ENCODE measurements at regions not wholly inside any gene's neighbourhood (a gene's known extent, or its start where the extent isn't known, plus 50 kb on each side); places are given as distances from the start of the nearest gene placed in this dataset.

DNA sequence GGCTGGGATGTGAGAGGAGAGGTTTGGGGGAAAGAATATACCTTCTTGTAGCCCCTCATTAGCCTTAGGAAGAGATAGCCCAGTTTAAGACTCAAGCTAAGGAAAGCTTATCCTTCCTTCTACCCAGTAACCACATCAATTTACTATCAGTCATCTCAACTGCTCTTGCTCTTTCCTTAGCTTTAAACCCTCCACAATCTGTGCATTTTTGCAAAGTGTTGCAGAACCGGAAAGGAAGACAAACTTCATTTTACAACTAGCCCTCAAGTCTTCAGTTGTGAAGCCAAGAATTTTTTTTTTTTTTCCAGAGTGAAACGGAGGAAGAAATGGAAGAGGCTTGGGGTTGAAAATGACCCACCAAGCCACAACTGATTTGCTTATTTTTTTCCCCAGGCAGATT is 137.0 kb upstream of the LMO4 start:
- intact Hi-C loops (cut with micrococcal nuclease) = no loop called here
- ATAC-seq (ENCODE audit: low read depth) (no peak), DNase-seq (no peak)
- Histone ChIP-seq H3K9me1 (ENCODE audit: insufficient read depth, low read length) (no peaks in the 10 kb centered on the region), H3K79me1 (ENCODE audit: low read depth in 1 of 2, low read length in 2 of 2) (no peaks in the 10 kb centered on the region), H3K23ac (ENCODE audit: low read depth, low read length) (no peak overlapping the region), H2BK120ac (ENCODE audit: low read depth, low read length) (no peak overlapping the region), H3K4me3 (ENCODE audit: insufficient read depth, low read depth, low read length) (no peak overlapping the region), H2AK5ac (ENCODE audit: low read depth, low read length) (no peak overlapping the region), H3K27me3 (ENCODE audit: control insufficient read depth, insufficient read depth, low read length) (peaks cover 5% of the 10 kb centered on the region), H3K4ac (ENCODE audit: low read depth, low read length) (no peak overlapping the region), H3K9me3 (ENCODE audit: control insufficient read depth, insufficient read depth, low read length) (peaks cover 2% of the 10 kb centered on the region; the same call in 1 of the 2 replicates), H3K56ac (ENCODE audit: extremely low read depth, insufficient read depth, low read length) (no peak overlapping the region), H3K18ac (ENCODE audit: low read depth, low read length) (no peak overlapping the region), H3K14ac (replicated peaks; ENCODE audit: low read depth, low read length) (no peak overlapping the region), H2BK15ac (ENCODE audit: low read depth, low read length) (no peak overlapping the region), H2AK9ac (replicated peaks; ENCODE audit: low read depth, low read length, poor library complexity) (no peak overlapping the region), H2BK20ac (ENCODE audit: low read depth, low read length) (no peak overlapping the region), H2AFZ (replicated peaks; ENCODE audit: low read length, poor library complexity) (no peak overlapping the region), H4K91ac (ENCODE audit: insufficient read depth, low read depth, low read length) (no peak overlapping the region), H3K4me1 (ENCODE audit: control insufficient read depth, insufficient read depth, low read length) (no peaks in the 10 kb centered on the region), H4K20me1 (ENCODE audit: insufficient read depth, low read length) (no peaks in the 10 kb centered on the region), H2BK5ac (ENCODE audit: low read depth, low read length, poor library complexity, severe bottlenecking) (no peak overlapping the region), H3K4me2 (ENCODE audit: low read depth, low read length) (no peak overlapping the region), H3K9ac (ENCODE audit: low read depth, low read length) (no peak overlapping the region), H3K27ac (ENCODE audit: insufficient read depth, low read length) (no peak overlapping the region), H3K36me3 (ENCODE audit: control insufficient read depth, insufficient read depth, low read length) (no peaks in the 10 kb centered on the region), H4K8ac (ENCODE audit: low read depth in 2 of 2, low read length in 2 of 2) (no peak overlapping the region), H4K5ac (ENCODE audit: low read depth, low read length) (no peak overlapping the region)
- WGBS, 2 experiments (ENCODE audit: extremely low coverage in 2 of 2, insufficient read length in 1 of 2) = no CpG with 5 or more reads among the region's 2 CpGs
- TF ChIP-seq CEBPB (IDR thresholded peaks at IDR 0.05; ENCODE audit: low read depth, low read length) = no peak
- TF ChIP-seq FOS (IDR thresholded peaks at IDR 0.05; ENCODE audit: low read depth, low read length) = no peak
- TF ChIP-seq RCOR1 (IDR thresholded peaks at IDR 0.05; ENCODE audit: insufficient replicate concordance, low read length) = no peak
- no peak for TF ChIP-seq BHLHE40 (IDR thresholded peaks at IDR 0.05; ENCODE audit: low read depth, low read length)
- TF ChIP-seq MAFK (IDR thresholded peaks at IDR 0.05; ENCODE audit: low read depth, low read length) = no peak
- TF ChIP-seq SMC3 (IDR thresholded peaks at IDR 0.05; ENCODE audit: low read depth, low read length) = no peak
- TF ChIP-seq MAZ (IDR thresholded peaks at IDR 0.05; ENCODE audit: borderline replicate concordance, low read depth, low read length) = no peak
- TF ChIP-seq RAD21 (IDR thresholded peaks at IDR 0.05; ENCODE audit: low read length) = no peak
- no peak for TF ChIP-seq USF2 (IDR thresholded peaks at IDR 0.05; ENCODE audit: low read depth, low read length)
- TF ChIP-seq, protein P1, sequence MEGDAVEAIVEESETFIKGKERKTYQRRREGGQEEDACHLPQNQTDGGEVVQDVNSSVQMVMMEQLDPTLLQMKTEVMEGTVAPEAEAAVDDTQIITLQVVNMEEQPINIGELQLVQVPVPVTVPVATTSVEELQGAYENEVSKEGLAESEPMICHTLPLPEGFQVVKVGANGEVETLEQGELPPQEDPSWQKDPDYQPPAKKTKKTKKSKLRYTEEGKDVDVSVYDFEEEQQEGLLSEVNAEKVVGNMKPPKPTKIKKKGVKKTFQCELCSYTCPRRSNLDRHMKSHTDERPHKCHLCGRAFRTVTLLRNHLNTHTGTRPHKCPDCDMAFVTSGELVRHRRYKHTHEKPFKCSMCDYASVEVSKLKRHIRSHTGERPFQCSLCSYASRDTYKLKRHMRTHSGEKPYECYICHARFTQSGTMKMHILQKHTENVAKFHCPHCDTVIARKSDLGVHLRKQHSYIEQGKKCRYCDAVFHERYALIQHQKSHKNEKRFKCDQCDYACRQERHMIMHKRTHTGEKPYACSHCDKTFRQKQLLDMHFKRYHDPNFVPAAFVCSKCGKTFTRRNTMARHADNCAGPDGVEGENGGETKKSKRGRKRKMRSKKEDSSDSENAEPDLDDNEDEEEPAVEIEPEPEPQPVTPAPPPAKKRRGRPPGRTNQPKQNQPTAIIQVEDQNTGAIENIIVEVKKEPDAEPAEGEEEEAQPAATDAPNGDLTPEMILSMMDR (conservative IDR thresholded peaks at IDR 0.05; ENCODE audit: low read depth, low read length) = no peak
- no peak for TF ChIP-seq NFE2L2 (IDR thresholded peaks at IDR 0.05; ENCODE audit: low read depth, low read length)
- TF ChIP-seq CHD1 (IDR thresholded peaks at IDR 0.05; ENCODE audit: low read depth, low read length) = no peak
- no peak for TF ChIP-seq POLR2A (IDR thresholded peaks at IDR 0.05; ENCODE audit: low read depth, low read length)
- no peak for TF ChIP-seq RFX5 (IDR thresholded peaks at IDR 0.05; ENCODE audit: low read depth, low read length)
- CTCF ChIA-PET = no interaction called here
- dilution Hi-C loops (cut with HindIII; ENCODE audit: low sequenced_read_pairs, unreplicated experiment) = no loop called here
- POLR2A ChIA-PET (ENCODE audit: unreplicated experiment) = no interaction called here
- in situ Hi-C loops (cut with MboI; ENCODE audit: low sequenced_read_pairs) = no loop called here
- BruUV-seq (replicated peaks) = no TSS peak

All from IMR-90 (cell line).